Upper lobe of left lung (tissue), 6 donors: ENCODE measurements at regions not wholly inside any gene's neighbourhood (a gene's known extent, or its start where the extent isn't known, plus 50 kb on each side); places are given as distances from the start of the nearest gene placed in this dataset.

Source experiments
- ATAC-seq, 2 donors: fragments of 200-7000 bp; cut with Tn5 transposase; one replicate each; pipeline ENCODE4 v1.9.1; 2022; ENCODE audit warnings: mild to moderate bottlenecking in 2 of 2, moderate library complexity in 2 of 2; ENCODE audit not compliant: low FRiP score in 2 of 2
- DNase-seq, 2 donors: peaks; one replicate each; pipeline ENCODE4 v3.0.0-alpha.2; 2019 to 2020
- H3K27ac ChIP-seq, 4 donors: fragments of 200-600 bp; sonication (generic); one replicate each; pipeline ENCODE4 v1.5.1; 2016 to 2019
- H3K27me3 ChIP-seq, 4 donors: fragments of 200-600 bp; sonication (generic); one replicate each; pipeline ENCODE4 v1.5.1; 2017 to 2019
- H3K36me3 ChIP-seq, 4 donors: fragments of 200-600 bp; sonication (generic); one replicate each; pipeline ENCODE4 v1.5.1; 2016 to 2019
- H3K4me1 ChIP-seq, 4 donors: fragments of 200-600 bp; sonication (generic); one replicate each; pipeline ENCODE4 v1.5.1; 2018 to 2019
- H3K4me3 ChIP-seq, 4 donors: fragments of 200-600 bp; sonication (generic); one replicate each; pipeline ENCODE4 v1.5.1; 2017 to 2019; ENCODE audit warnings: mild to moderate bottlenecking in 2 of 4, moderate library complexity in 1 of 4
- H3K9me3 ChIP-seq, 4 donors: fragments of 200-600 bp; sonication (generic); one replicate each; pipeline ENCODE4 v1.5.1; 2018 to 2019
- EP300 ChIP-seq, 4 donors: sonication (generic); formaldehyde crosslinking; IDR thresholded peaks; one replicate each; pipeline ENCODE4 v1.5.1; 2017; ENCODE audit warnings: antibody characterized with exemption in 4 of 4, control low read depth in 2 of 4
- POLR2A ChIP-seq, 4 donors: fragments of 450-650 bp; IDR thresholded peaks; one replicate each; pipeline ENCODE4 v1.5.1; 2016 to 2017; ENCODE audit warnings: antibody characterized with exemption in 4 of 4, mild to moderate bottlenecking in 2 of 4
- POLR2AphosphoS5 ChIP-seq, 2 donors: sonication (generic); formaldehyde crosslinking; IDR thresholded peaks; one replicate each; pipeline ENCODE4 v1.5.1; 2017; ENCODE audit warnings: antibody characterized with exemption in 2 of 2
- WGBS, 2 donors: methylation state at CpG; one replicate each; pipeline ENCODE4 v1.1.5; 2017 to 2018; 5-methylcytosine and 5-hydroxymethylcytosine counted together
- TF ChIP-seq, protein P1 (sequence below), 6 experiments: fragments of 450-650 bp in 4 of 6; fragments of 200-600 bp in 2 of 6; sonication (generic) in 2 of 6; IDR thresholded peaks; one replicate each; pipeline ENCODE4 v1.5.1; 2016 to 2019; ENCODE audit warnings: antibody characterized with exemption in 6 of 6
- donor health status: DM: no; HTN: no; CAD: no; lungs with moderate emphysema.
- donor health status: DM: no; HTN: yes; CAD: no; lungs with severe emphysema.

- 81 to 88% methylated on average over 1 of the region's 1 CpG for WGBS, 2 donors
- no peak for ATAC-seq
Observed at GRCh38 chr9:87029905-87030304, 82.6 kb upstream of the GAS1 start.

GRCh38 chr9:87034841-87035240, 87.5 kb upstream of the GAS1 start:
- H3K36me3 ChIP-seq: no peaks in the 10 kb centered on the region
- H3K27ac ChIP-seq: no peak overlapping the region
- TF ChIP-seq, protein P1, sequence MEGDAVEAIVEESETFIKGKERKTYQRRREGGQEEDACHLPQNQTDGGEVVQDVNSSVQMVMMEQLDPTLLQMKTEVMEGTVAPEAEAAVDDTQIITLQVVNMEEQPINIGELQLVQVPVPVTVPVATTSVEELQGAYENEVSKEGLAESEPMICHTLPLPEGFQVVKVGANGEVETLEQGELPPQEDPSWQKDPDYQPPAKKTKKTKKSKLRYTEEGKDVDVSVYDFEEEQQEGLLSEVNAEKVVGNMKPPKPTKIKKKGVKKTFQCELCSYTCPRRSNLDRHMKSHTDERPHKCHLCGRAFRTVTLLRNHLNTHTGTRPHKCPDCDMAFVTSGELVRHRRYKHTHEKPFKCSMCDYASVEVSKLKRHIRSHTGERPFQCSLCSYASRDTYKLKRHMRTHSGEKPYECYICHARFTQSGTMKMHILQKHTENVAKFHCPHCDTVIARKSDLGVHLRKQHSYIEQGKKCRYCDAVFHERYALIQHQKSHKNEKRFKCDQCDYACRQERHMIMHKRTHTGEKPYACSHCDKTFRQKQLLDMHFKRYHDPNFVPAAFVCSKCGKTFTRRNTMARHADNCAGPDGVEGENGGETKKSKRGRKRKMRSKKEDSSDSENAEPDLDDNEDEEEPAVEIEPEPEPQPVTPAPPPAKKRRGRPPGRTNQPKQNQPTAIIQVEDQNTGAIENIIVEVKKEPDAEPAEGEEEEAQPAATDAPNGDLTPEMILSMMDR (IDR thresholded peaks at IDR 0.05): no peak
- TF ChIP-seq POLR2AphosphoS5 (IDR thresholded peaks at IDR 0.05) (no peak), EP300 (IDR thresholded peaks at IDR 0.05) (no peak), POLR2A (IDR thresholded peaks at IDR 0.05) (no peak)
- H3K27me3 ChIP-seq: no peaks in the 10 kb centered on the region
- H3K9me3 ChIP-seq: no peaks in the 10 kb centered on the region
- WGBS, 2 donors: 81 to 82% methylated on average over 8 of the region's 8 CpGs
- ATAC-seq (no peak), DNase-seq (no peak)
- H3K4me3 ChIP-seq: no peak overlapping the region
- H3K4me1 ChIP-seq: no peaks in the 10 kb centered on the region

More at GRCh38 chr9:87029905-87030304, 82.6 kb upstream of the GAS1 start:
- DNase-seq: no peak
- no peak for TF ChIP-seq EP300 (IDR thresholded peaks at IDR 0.05)
- TF ChIP-seq POLR2AphosphoS5 (IDR thresholded peaks at IDR 0.05): no peak
- TF ChIP-seq, protein P1 (IDR thresholded peaks at IDR 0.05): no peak
- TF ChIP-seq POLR2A (IDR thresholded peaks at IDR 0.05): no peak
- Histone ChIP-seq H3K36me3 (no peaks in the 10 kb centered on the region), H3K4me1 (no peaks in the 10 kb centered on the region), H3K27ac (no peak overlapping the region), H3K9me3 (no peaks in the 10 kb centered on the region), H3K27me3 (no peaks in the 10 kb centered on the region), H3K4me3 (no peak overlapping the region)

GRCh38 chr9:87035879-87036278, 88.6 kb upstream of the GAS1 start:
- peak in 1 of 2 donors; percentile 48 for ATAC-seq

GRCh38 chr9:87036506-87036905, 89.2 kb upstream of the GAS1 start:
- no peak for ATAC-seq
- DNase-seq: no peak
- Histone ChIP-seq H3K36me3 (no peaks in the 10 kb centered on the region), H3K27me3 (no peaks in the 10 kb centered on the region), H3K4me3 (no peak overlapping the region), H3K27ac (no peak overlapping the region), H3K4me1 (no peaks in the 10 kb centered on the region), H3K9me3 (no peaks in the 10 kb centered on the region)
- TF ChIP-seq, protein P1 (IDR thresholded peaks at IDR 0.05): no peak
- no peak for TF ChIP-seq EP300 (IDR thresholded peaks at IDR 0.05)
- no peak for TF ChIP-seq POLR2A (IDR thresholded peaks at IDR 0.05)
- no peak for TF ChIP-seq POLR2AphosphoS5 (IDR thresholded peaks at IDR 0.05)
- 83 to 93% methylated on average over 2 of the region's 2 CpGs for WGBS, 2 donors

More at GRCh38 chr9:87035879-87036278, 88.6 kb upstream of the GAS1 start:
- 65 to 66% methylated on average over 5 of the region's 5 CpGs for WGBS, 2 donors
- no peaks in the 10 kb centered on the region for H3K4me1 ChIP-seq
- no peak for TF ChIP-seq POLR2A (IDR thresholded peaks at IDR 0.05)
- TF ChIP-seq, protein P1 (IDR thresholded peaks at IDR 0.05): no peak
- TF ChIP-seq POLR2AphosphoS5 (IDR thresholded peaks at IDR 0.05): no peak
- TF ChIP-seq EP300 (IDR thresholded peaks at IDR 0.05): no peak
- H3K27me3 ChIP-seq: no peaks in the 10 kb centered on the region
- H3K27ac ChIP-seq: no peak overlapping the region
- H3K36me3 ChIP-seq: no peaks in the 10 kb centered on the region
- no peaks in the 10 kb centered on the region for H3K9me3 ChIP-seq
- H3K4me3 ChIP-seq: no peak overlapping the region
- no peak for DNase-seq

GRCh38 chr9:87039809-87040392, 92.6 kb upstream of the GAS1 start:
- no peaks in the 10 kb centered on the region for H3K4me1 ChIP-seq
- 88 to 91% methylated on average over 1 of the region's 1 CpG for WGBS, 2 donors
- no peaks in the 10 kb centered on the region for H3K27me3 ChIP-seq
- TF ChIP-seq, protein P1 (IDR thresholded peaks at IDR 0.05): no peak
- no peak for TF ChIP-seq POLR2A (IDR thresholded peaks at IDR 0.05)
- TF ChIP-seq EP300 (IDR thresholded peaks at IDR 0.05): no peak
- no peak for TF ChIP-seq POLR2AphosphoS5 (IDR thresholded peaks at IDR 0.05)
- no peaks in the 10 kb centered on the region for H3K36me3 ChIP-seq
- ATAC-seq (no peak), DNase-seq (no peak)
- no peak overlapping the region for H3K27ac ChIP-seq
- no peak overlapping the region for H3K4me3 ChIP-seq
- no peaks in the 10 kb centered on the region for H3K9me3 ChIP-seq
